GM12875 (cell line): ENCODE measurements at regions not wholly inside any gene's neighbourhood (a gene's known extent, or its start where the extent isn't known, plus 50 kb on each side); places are given as distances from the start of the nearest gene placed in this dataset.

Experiments
- H3K4me3 ChIP-seq: one replicate; pipeline ENCODE4 v1.5.1; 2011; ENCODE audit warnings: low read depth, low read length, control low read depth
- CTCF ChIP-seq: IDR thresholded peaks from 2 replicates; pipeline ENCODE4 v1.5.1; 2011; ENCODE audit warnings: low read depth, mild to moderate bottlenecking, control low read depth, inconsistent platforms, low read length, moderate library complexity, borderline replicate concordance; ENCODE audit not compliant: insufficient read depth

GRCh38 chr13:83577183-83577582, 305.1 kb downstream of the SLITRK1 start:
- TF ChIP-seq CTCF: no peak
- no peak overlapping the region for H3K4me3 ChIP-seq

GRCh38 chr13:83568019-83568418, 314.3 kb downstream of the SLITRK1 start:
- no peak for TF ChIP-seq CTCF

GRCh38 chr13:83563499-83563898, 318.8 kb downstream of the SLITRK1 start:
- no peak overlapping the region for H3K4me3 ChIP-seq
- TF ChIP-seq CTCF: no peak

More at GRCh38 chr13:83568019-83568418, 314.3 kb downstream of the SLITRK1 start:
- H3K4me3 ChIP-seq: no peak overlapping the region

- no peak for TF ChIP-seq CTCF
- no peak overlapping the region for H3K4me3 ChIP-seq
Measured at GRCh38 chr13:83557845-83558244, 324.4 kb downstream of the SLITRK1 start.

GRCh38 chr13:83549671-83550070, 332.6 kb downstream of the SLITRK1 start:
- no peak for TF ChIP-seq CTCF
- no peak overlapping the region for H3K4me3 ChIP-seq

GRCh38 chr13:83547043-83547442, 335.2 kb downstream of the SLITRK1 start:
- no peak for TF ChIP-seq CTCF
- no peak overlapping the region for H3K4me3 ChIP-seq

- no peak for TF ChIP-seq CTCF
- no peak overlapping the region for H3K4me3 ChIP-seq
Measured at GRCh38 chr13:83546476-83546875, 335.8 kb downstream of the SLITRK1 start.
